Coronary artery (tissue), 2 donors: ENCODE measurements at regions not wholly inside any gene's neighbourhood (a gene's known extent, or its start where the extent isn't known, plus 50 kb on each side); places are given as distances from the start of the nearest gene placed in this dataset.
"Not testable (repeated sequence)": the region's sequence is repeated elsewhere in the genome, so short reads cannot be mapped to it uniquely, and the experiment has no call there.

ENCODE experiments used
- DNase-seq: peaks from one replicate; pipeline ENCODE4 v3.0.0-alpha.2; 2017; ENCODE audit warnings: low spot score
- H3K27ac ChIP-seq, 2 donors: fragments of 200-600 bp; sonication (generic); one replicate each; pipeline ENCODE4 v1.5.1; 2016 to 2019
- H3K4me3 ChIP-seq: fragments of 200-600 bp; sonication (generic); 2 replicates; pipeline ENCODE4 v1.5.1; 2016; ENCODE audit warnings: mild to moderate bottlenecking, moderate library complexity
- CTCF ChIP-seq: fragments of 200-600 bp; sonication (generic); IDR thresholded peaks from one replicate; pipeline ENCODE4 v1.5.1; 2019; ENCODE audit warnings: antibody characterized with exemption

- no peak for TF ChIP-seq CTCF
These were observed 317.1 kb downstream of the BCAT1 start for GRCh38 chr12:24631676-24632426.

GRCh38 chr12:24630856-24631255 is 318.0 kb downstream of the BCAT1 start:
- Histone ChIP-seq H3K4me3 (no peak overlapping the region), H3K27ac (no peak overlapping the region)
- no peak for DNase-seq
- TF ChIP-seq CTCF = no peak

More at GRCh38 chr12:24631676-24632426, 317.1 kb downstream of the BCAT1 start:
- no peak overlapping the region for H3K4me3 ChIP-seq
- no peak overlapping the region for H3K27ac ChIP-seq
- DNase-seq = no peak

GRCh38 chr12:24630446-24630845 is 318.5 kb downstream of the BCAT1 start:
- Histone ChIP-seq H3K4me3 (no peak overlapping the region), H3K27ac (no peak overlapping the region)
- DNase-seq = no peak
- no peak for TF ChIP-seq CTCF

- no peak overlapping the region for H3K4me3 ChIP-seq
- no peak for DNase-seq
- H3K27ac ChIP-seq = no peak overlapping the region
- TF ChIP-seq CTCF = no peak
These were observed 323.8 kb downstream of the BCAT1 start for GRCh38 chr12:24625103-24625502.

- H3K27ac ChIP-seq, DNase-seq, H3K4me3 ChIP-seq: not testable (repeated sequence)
These were observed 328.9 kb downstream of the BCAT1 start for GRCh38 chr12:24619954-24620353.

- Histone ChIP-seq H3K27ac (no peak overlapping the region), H3K4me3 (no peak overlapping the region)
- TF ChIP-seq CTCF = no peak
- DNase-seq = no peak
These were observed 331.4 kb downstream of the BCAT1 start for GRCh38 chr12:24617471-24617870.

- DNase-seq = no peak
- no peak overlapping the region for H3K27ac ChIP-seq
- TF ChIP-seq CTCF = no peak
- no peak overlapping the region for H3K4me3 ChIP-seq
These were observed 332.9 kb downstream of the BCAT1 start for GRCh38 chr12:24615967-24616411.
